ENCODE measurements at regions not wholly inside any gene's neighbourhood (a gene's known extent, or its start where the extent isn't known, plus 50 kb on each side); places are given as distances from the start of the nearest gene placed in this dataset.
A peak's percentile ranks its signal among the peaks of the same experiment; 100 is the strongest.

GRCh38 chr2:16303273-16303577, 362.4 kb downstream of the CYRIA start:
- WGBS (ENCODE audit: insufficient coverage), result 58% methylated on average over 6 of the region's 6 CpGs
- no peak for DNase-seq
- Histone ChIP-seq H3K36me3 (replicated peaks in 1 of 2; ENCODE audit: control extremely low read depth in 1 of 2, control insufficient read depth in 1 of 2, extremely low read depth in 1 of 2, insufficient read depth in 2 of 2, low read length in 1 of 2) (no peaks in the 10 kb centered on the region), H3K27me3 (replicated peaks in 1 of 4; ENCODE audit: control extremely low read depth in 1 of 4, control insufficient read depth in 3 of 4, insufficient read depth in 4 of 4, low read length in 3 of 4) (peaks cover 0 to 4% (median 0%) of the 10 kb centered on the region in 4 experiments), H3K4me1 (ENCODE audit: control insufficient read depth in 2 of 2, insufficient read depth in 2 of 2, low read length in 2 of 2) (no peaks in the 10 kb centered on the region), H4K20me1 (ENCODE audit: control insufficient read depth, insufficient read depth, low read length, poor library complexity, severe bottlenecking) (no peaks in the 10 kb centered on the region), H3K9ac (ENCODE audit: low read length) (no peak overlapping the region), H3K4me3 (ENCODE audit: control extremely low read depth in 1 of 5, extremely low read depth in 1 of 5, insufficient read depth in 1 of 5, low read depth in 2 of 5, low read length in 4 of 5) (no peak overlapping the region), H3K9me3 (ENCODE audit: control extremely low read depth in 1 of 3, control insufficient read depth in 2 of 3, insufficient read depth in 1 of 3, low read length in 2 of 3) (no peaks in the 10 kb centered on the region), H3K79me2 (ENCODE audit: control insufficient read depth, insufficient read depth, low read length) (no peaks in the 10 kb centered on the region), H2AFZ (ENCODE audit: insufficient read depth, low read depth, low read length, poor library complexity, severe bottlenecking) (peak overlapping the region; percentile 43), H3K4me2 (replicated peaks; ENCODE audit: low read depth, low read length, poor library complexity, severe bottlenecking) (peak overlapping the region; percentile 17), H3K27ac (ENCODE audit: low read length in 2 of 2) (no peak overlapping the region)
- Mint-ChIP-seq H3K27ac (no peak overlapping the region), H3K4me3 (peak overlapping the region; percentile 32), H3K4me1 (peaks cover 9% of the 10 kb centered on the region), H3K9me3 (ENCODE audit: insufficient read depth) (peaks cover 2% of the 10 kb centered on the region), H3K27me3 (peaks cover 24% of the 10 kb centered on the region)
- no peak for ATAC-seq (ENCODE audit: low read depth)
- no peak for TF ChIP-seq EZH2 (IDR thresholded peaks at IDR 0.05; ENCODE audit: borderline replicate concordance, insufficient read depth, low read depth, low read length, poor library complexity, severe bottlenecking)
- no peak for TF ChIP-seq CTCF (IDR thresholded peaks at IDR 0.05)
- CTCF ChIA-PET, result no interaction called here
- POLR2A ChIA-PET, result no interaction called here
- intact Hi-C loops (cut with micrococcal nuclease), result no loop called here

DNA sequence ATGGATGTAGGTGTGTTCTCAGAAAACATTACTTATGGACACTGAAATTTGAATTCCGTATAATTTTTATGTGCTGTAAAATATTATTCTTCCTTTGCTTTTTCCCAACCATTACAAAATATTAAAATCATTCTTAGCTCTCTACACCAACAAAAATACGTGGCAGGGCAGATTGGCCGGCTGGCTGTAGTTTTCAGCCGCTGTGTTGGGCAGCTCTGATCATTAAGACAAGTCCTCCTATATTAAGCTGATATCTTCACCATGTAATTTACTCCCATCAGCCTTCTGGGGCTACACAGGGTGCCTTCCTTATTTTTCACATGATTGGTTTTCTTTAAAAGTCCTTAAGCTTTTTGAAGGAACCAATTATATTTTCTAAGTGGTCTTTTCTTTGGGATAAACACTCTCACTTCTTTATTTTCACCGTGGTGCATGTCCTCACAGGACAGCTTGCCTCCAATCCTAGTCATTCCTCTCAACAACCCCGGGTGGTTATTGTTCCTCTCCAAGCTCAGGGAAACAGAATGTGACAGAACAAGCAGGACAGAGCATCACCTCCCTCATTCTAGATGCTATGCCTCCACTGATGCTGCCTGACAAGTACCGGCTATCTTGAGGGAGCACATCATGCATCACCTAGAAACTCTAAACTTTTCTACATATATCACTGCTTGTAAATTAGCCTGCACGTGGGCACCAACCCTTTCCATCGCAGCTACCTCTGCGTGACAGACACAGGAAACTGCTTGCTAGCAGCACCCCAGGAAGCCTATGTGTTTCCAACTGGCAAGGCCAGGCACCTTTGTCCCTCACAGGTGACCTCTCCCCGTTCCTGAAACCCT, 362.3 kb downstream of the MYCN start:
- Histone ChIP-seq H3K79me2 (ENCODE audit: control insufficient read depth, insufficient read depth, low read length) (no peaks in the 10 kb centered on the region), H3K4me3 (ENCODE audit: control extremely low read depth in 1 of 5, extremely low read depth in 1 of 5, insufficient read depth in 1 of 5, low read depth in 2 of 5, low read length in 4 of 5) (no peak overlapping the region)
- intact Hi-C loops (cut with micrococcal nuclease), result no loop called here

More for the DNA sequence above, 362.3 kb downstream of the MYCN start:
- Histone ChIP-seq H2AFZ (ENCODE audit: insufficient read depth, low read depth, low read length, poor library complexity, severe bottlenecking) (peak overlapping the region; percentile 43), H3K4me1 (ENCODE audit: control insufficient read depth in 2 of 2, insufficient read depth in 2 of 2, low read length in 2 of 2) (no peaks in the 10 kb centered on the region), H3K9me3 (ENCODE audit: control extremely low read depth in 1 of 3, control insufficient read depth in 2 of 3, insufficient read depth in 1 of 3, low read length in 2 of 3) (no peaks in the 10 kb centered on the region), H3K36me3 (replicated peaks in 1 of 2; ENCODE audit: control extremely low read depth in 1 of 2, control insufficient read depth in 1 of 2, extremely low read depth in 1 of 2, insufficient read depth in 2 of 2, low read length in 1 of 2) (no peaks in the 10 kb centered on the region), H3K4me2 (replicated peaks; ENCODE audit: low read depth, low read length, poor library complexity, severe bottlenecking) (peak overlapping the region; percentile 17), H4K20me1 (ENCODE audit: control insufficient read depth, insufficient read depth, low read length, poor library complexity, severe bottlenecking) (no peaks in the 10 kb centered on the region), H3K27ac (ENCODE audit: low read length in 2 of 2) (no peak overlapping the region), H3K27me3 (replicated peaks in 1 of 4; ENCODE audit: control extremely low read depth in 1 of 4, control insufficient read depth in 3 of 4, insufficient read depth in 4 of 4, low read length in 3 of 4) (peaks cover 0 to 4% (median 0%) of the 10 kb centered on the region in 4 experiments), H3K9ac (ENCODE audit: low read length) (no peak overlapping the region)
- Mint-ChIP-seq H3K27me3 (peaks cover 24% of the 10 kb centered on the region), H3K9me3 (ENCODE audit: insufficient read depth) (peaks cover 2% of the 10 kb centered on the region), H3K27ac (no peak overlapping the region), H3K4me1 (peaks cover 9% of the 10 kb centered on the region), H3K4me3 (peak overlapping the region; percentile 32)
- DNase-seq (no peak), ATAC-seq (ENCODE audit: low read depth) (no peak)
- POLR2A ChIA-PET, result no interaction called here
- 51% methylated on average over 10 of the region's 11 CpGs for WGBS (ENCODE audit: insufficient coverage)
- CTCF ChIA-PET, result no interaction called here
- TF ChIP-seq CTCF (IDR thresholded peaks at IDR 0.05) (no peak), EZH2 (IDR thresholded peaks at IDR 0.05; ENCODE audit: borderline replicate concordance, insufficient read depth, low read depth, low read length, poor library complexity, severe bottlenecking) (no peak)

All from B cell (primary cell).